Smooth muscle cell (in vitro differentiated cells): ENCODE measurements at regions not wholly inside any gene's neighbourhood (a gene's known extent, or its start where the extent isn't known, plus 50 kb on each side); places are given as distances from the start of the nearest gene placed in this dataset.

ENCODE experiments used
- DNase-seq: peaks from one replicate; lab custom pipeline; 2025; ENCODE audit not compliant: unreplicated experiment; lab: John Stamatoyannopoulos, UW
- H2AFZ ChIP-seq: fragments of 200-600 bp; sonication (generic); 2 replicates; pipeline ENCODE4 v1.6.0; 2016; ENCODE audit warnings: antibody characterized with exemption, low read depth, mild to moderate bottlenecking
- H3F3A ChIP-seq: fragments of 200-600 bp; sonication (generic); 2 replicates; pipeline ENCODE4 v1.6.0; 2017; ENCODE audit warnings: antibody characterized with exemption, low read depth
- H3K27ac ChIP-seq: fragments of 200-600 bp; sonication (generic); 2 replicates; pipeline ENCODE4 v1.5.1; 2016; ENCODE audit warnings: low read depth, mild to moderate bottlenecking
- H3K27me3 ChIP-seq: fragments of 200-600 bp; sonication (generic); 2 replicates; pipeline ENCODE4 v1.6.1; 2016; ENCODE audit warnings: low read depth, mild to moderate bottlenecking
- H3K36me3 ChIP-seq: fragments of 200-600 bp; sonication (generic); 2 replicates; pipeline ENCODE4 v1.5.1; 2016; ENCODE audit warnings: low read depth
- H3K4me1 ChIP-seq: fragments of 200-600 bp; sonication (generic); 2 replicates; pipeline ENCODE4 v1.5.1; 2016; ENCODE audit warnings: low read depth
- H3K4me2 ChIP-seq: fragments of 200-600 bp; sonication (generic); 2 replicates; pipeline ENCODE4 v1.6.0; 2016; ENCODE audit warnings: mild to moderate bottlenecking
- H3K4me3 ChIP-seq: fragments of 200-600 bp; sonication (generic); 2 replicates; pipeline ENCODE4 v1.5.1; 2016; ENCODE audit warnings: mild to moderate bottlenecking
- H3K79me2 ChIP-seq: fragments of 200-600 bp; sonication (generic); 2 replicates; pipeline ENCODE4 v1.6.0; 2016; ENCODE audit warnings: low read depth, mild to moderate bottlenecking
- H3K9ac ChIP-seq: fragments of 200-600 bp; sonication (generic); 2 replicates; pipeline ENCODE4 v1.6.0; 2016; ENCODE audit warnings: low read depth
- H3K9me3 ChIP-seq: fragments of 200-600 bp; sonication (generic); replicated peaks from 2 replicates; pipeline ENCODE4 v1.5.1; 2016; ENCODE audit warnings: low read depth
- H4K20me1 ChIP-seq: fragments of 200-600 bp; sonication (generic); 2 replicates; pipeline ENCODE4 v1.6.0; 2016; ENCODE audit warnings: low read depth
- WGBS: methylation state at CpG from one replicate; pipeline ENCODE4 v1.1.7; 2016; ENCODE audit warnings: low lambda C conversion rate; 5-methylcytosine and 5-hydroxymethylcytosine counted together
- TF ChIP-seq, protein P1 (sequence below): fragments of 200-600 bp; sonication (generic); IDR thresholded peaks from 2 replicates; pipeline ENCODE4 v1.5.1; 2017; ENCODE audit warnings: borderline replicate concordance, mild to moderate bottlenecking, antibody characterized with exemption; ENCODE audit not compliant: insufficient read depth, poor library complexity, severe bottlenecking

DNA sequence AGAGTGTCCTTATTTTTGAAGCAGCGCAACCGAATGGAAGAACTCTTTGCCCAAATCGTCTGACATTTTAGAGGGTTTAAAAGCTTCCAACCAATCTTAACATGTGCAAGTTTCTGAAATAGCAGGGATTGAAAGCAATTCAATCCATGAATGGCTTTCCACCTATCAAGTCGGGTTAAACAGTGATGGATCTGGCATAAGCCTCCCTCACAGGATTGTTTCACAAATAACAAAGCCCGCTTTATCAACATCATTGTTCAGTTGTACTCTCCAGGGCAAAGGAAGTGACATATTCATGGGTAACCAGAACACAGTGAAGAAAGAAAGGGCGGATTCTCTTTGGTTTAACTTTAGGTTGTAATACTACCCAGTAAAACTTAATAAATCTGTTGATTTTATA, 497.3 kb downstream of the MTRR start:
- WGBS: 71% methylated on average over 6 of the region's 6 CpGs
- no peak overlapping the region for H3K4me3 ChIP-seq
- H3K4me1 ChIP-seq: no peaks in the 10 kb centered on the region
- H3K27me3 ChIP-seq: no peaks in the 10 kb centered on the region
- H3K27ac ChIP-seq: no peak overlapping the region
- no peaks in the 10 kb centered on the region for H4K20me1 ChIP-seq
- H3F3A ChIP-seq: no peaks in the 10 kb centered on the region
- H3K4me2 ChIP-seq: no peak overlapping the region
- no peaks in the 10 kb centered on the region for H3K79me2 ChIP-seq
- no peak overlapping the region for H3K9ac ChIP-seq
- DNase-seq: no peak
- no peaks in the 10 kb centered on the region for H3K9me3 ChIP-seq
- no peaks in the 10 kb centered on the region for H3K36me3 ChIP-seq
- no peak overlapping the region for H2AFZ ChIP-seq
- TF ChIP-seq, protein P1, sequence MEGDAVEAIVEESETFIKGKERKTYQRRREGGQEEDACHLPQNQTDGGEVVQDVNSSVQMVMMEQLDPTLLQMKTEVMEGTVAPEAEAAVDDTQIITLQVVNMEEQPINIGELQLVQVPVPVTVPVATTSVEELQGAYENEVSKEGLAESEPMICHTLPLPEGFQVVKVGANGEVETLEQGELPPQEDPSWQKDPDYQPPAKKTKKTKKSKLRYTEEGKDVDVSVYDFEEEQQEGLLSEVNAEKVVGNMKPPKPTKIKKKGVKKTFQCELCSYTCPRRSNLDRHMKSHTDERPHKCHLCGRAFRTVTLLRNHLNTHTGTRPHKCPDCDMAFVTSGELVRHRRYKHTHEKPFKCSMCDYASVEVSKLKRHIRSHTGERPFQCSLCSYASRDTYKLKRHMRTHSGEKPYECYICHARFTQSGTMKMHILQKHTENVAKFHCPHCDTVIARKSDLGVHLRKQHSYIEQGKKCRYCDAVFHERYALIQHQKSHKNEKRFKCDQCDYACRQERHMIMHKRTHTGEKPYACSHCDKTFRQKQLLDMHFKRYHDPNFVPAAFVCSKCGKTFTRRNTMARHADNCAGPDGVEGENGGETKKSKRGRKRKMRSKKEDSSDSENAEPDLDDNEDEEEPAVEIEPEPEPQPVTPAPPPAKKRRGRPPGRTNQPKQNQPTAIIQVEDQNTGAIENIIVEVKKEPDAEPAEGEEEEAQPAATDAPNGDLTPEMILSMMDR: no peak

DNA sequence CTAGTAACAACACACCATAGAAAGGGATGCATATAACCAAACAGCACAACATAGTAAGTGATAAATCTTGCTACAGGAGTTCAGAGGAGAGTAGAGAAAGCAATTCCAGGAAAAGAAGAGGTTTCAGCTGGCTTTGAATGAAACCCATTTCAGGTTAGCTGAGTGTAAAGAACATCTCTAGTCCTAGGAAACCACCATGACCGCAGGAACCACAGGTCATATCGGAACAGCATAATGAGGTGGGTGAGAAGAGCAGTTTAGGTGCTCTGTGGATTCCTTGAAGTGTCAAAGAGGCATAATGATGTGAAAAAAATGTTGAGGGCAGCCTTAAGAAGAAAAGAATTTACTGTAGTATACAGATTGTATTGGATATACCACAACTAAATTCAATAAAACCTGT, 507.5 kb downstream of the MTRR start:
- 87% methylated on average over 2 of the region's 2 CpGs for WGBS
- TF ChIP-seq, protein P1: no peak
- no peak for DNase-seq
- H3K79me2 ChIP-seq: no peaks in the 10 kb centered on the region
- no peak overlapping the region for H3K27ac ChIP-seq
- H4K20me1 ChIP-seq: no peaks in the 10 kb centered on the region
- no peaks in the 10 kb centered on the region for H3K27me3 ChIP-seq
- no peaks in the 10 kb centered on the region for H3K9me3 ChIP-seq
- no peak overlapping the region for H3K4me3 ChIP-seq
- H3K36me3 ChIP-seq: no peaks in the 10 kb centered on the region
- no peak overlapping the region for H3K9ac ChIP-seq
- H2AFZ ChIP-seq: no peak overlapping the region
- no peaks in the 10 kb centered on the region for H3K4me1 ChIP-seq
- H3K4me2 ChIP-seq: no peak overlapping the region
- H3F3A ChIP-seq: no peaks in the 10 kb centered on the region

DNA sequence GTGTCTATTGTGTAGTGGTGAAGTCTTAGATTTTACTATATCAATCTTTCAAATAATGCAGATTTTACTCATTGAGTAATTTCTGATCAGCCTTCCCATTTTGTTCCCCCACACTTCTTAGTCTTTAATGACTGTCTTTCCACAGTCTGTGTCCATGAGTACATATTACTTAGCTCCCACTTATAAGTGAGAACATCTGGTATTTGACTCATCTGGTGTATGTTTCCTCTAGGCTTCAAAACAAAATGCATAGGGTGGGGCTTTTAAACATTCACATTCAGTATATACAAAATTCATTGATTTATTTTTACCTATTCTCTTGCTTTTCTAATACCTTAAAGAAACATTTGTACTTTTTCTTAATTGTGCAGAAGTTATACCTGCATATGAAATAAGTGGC, 513.0 kb downstream of the MTRR start:
- no peak for DNase-seq
- no peak overlapping the region for H3K9ac ChIP-seq
- TF ChIP-seq, protein P1: no peak
- H3K4me2 ChIP-seq: no peak overlapping the region
- H3K79me2 ChIP-seq: no peaks in the 10 kb centered on the region
- no peaks in the 10 kb centered on the region for H3K4me1 ChIP-seq
- H3K27ac ChIP-seq: no peak overlapping the region
- no peaks in the 10 kb centered on the region for H4K20me1 ChIP-seq
- H3K4me3 ChIP-seq: no peak overlapping the region
- no peaks in the 10 kb centered on the region for H3K36me3 ChIP-seq
- H2AFZ ChIP-seq: no peak overlapping the region
- no peaks in the 10 kb centered on the region for H3K27me3 ChIP-seq
- H3F3A ChIP-seq: no peaks in the 10 kb centered on the region
- no peaks in the 10 kb centered on the region for H3K9me3 ChIP-seq

DNA sequence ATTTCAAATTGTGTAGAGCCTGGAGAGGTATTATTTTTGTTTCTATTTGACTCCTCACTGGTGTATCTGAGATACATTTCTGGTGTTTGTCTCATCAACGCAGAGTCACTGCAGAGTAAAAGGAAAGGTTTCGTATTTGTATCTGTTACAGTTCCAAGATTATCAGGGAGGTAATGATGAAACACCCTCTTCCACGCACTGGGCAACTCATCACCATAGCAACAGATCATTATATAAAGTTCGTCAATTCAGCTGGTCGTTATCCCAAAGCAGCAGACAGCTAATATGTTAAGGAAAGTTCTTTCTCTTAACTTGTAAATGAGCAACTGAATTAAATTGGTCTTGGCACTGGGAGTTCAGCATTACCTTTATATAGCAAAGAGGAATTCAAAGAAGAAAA, 513.5 kb downstream of the MTRR start:
- 82% methylated on average over 5 of the region's 5 CpGs for WGBS
- DNase-seq: no peak
- TF ChIP-seq, protein P1: no peak

More for the DNA sequence above, 513.5 kb downstream of the MTRR start:
- Histone ChIP-seq H3F3A (no peaks in the 10 kb centered on the region), H3K9ac (no peak overlapping the region), H3K9me3 (no peaks in the 10 kb centered on the region), H2AFZ (no peak overlapping the region), H3K4me1 (no peaks in the 10 kb centered on the region), H3K27ac (no peak overlapping the region), H3K27me3 (no peaks in the 10 kb centered on the region), H3K79me2 (no peaks in the 10 kb centered on the region), H3K36me3 (no peaks in the 10 kb centered on the region), H3K4me2 (no peak overlapping the region), H4K20me1 (no peaks in the 10 kb centered on the region), H3K4me3 (no peak overlapping the region)
